CD14-positive monocyte (primary cell): ENCODE measurements at regions not wholly inside any gene's neighbourhood (a gene's known extent, or its start where the extent isn't known, plus 50 kb on each side); places are given as distances from the start of the nearest gene placed in this dataset.

Source experiments
- DNase-seq, 3 donors: peaks; one replicate each; pipeline ENCODE4 v3.0.0-alpha.2; 2011 to 2022
- H2AFZ ChIP-seq: 2 replicates; pipeline ENCODE4 v1.6.0; 2012; ENCODE audit warnings: mild to moderate bottlenecking, low read depth, low read length, inconsistent platforms; ENCODE audit not compliant: insufficient read depth, poor library complexity, severe bottlenecking
- H3K27ac ChIP-seq, 2 donors: 1 replicate in 1 of 2; 2 replicates in 1 of 2; pipeline ENCODE4 v1.5.1; 2012 to 2013; ENCODE audit warnings: low read length in 2 of 2, control low read depth in 1 of 2, inconsistent platforms in 1 of 2, low read depth in 1 of 2, mild to moderate bottlenecking in 1 of 2
- H3K27me3 ChIP-seq, 2 donors: one replicate each; pipeline versions ENCODE4 v1.6.0 to v1.6.1; 2011 to 2013; ENCODE audit warnings: low read length in 2 of 2; ENCODE audit not compliant: control insufficient read depth in 2 of 2, insufficient read depth in 2 of 2
- H3K36me3 ChIP-seq, 2 donors: replicated peaks in 1 of 2; 1 replicate in 1 of 2; 2 replicates in 1 of 2; pipeline versions ENCODE4 v1.5.1 to v1.6.1; 2012 to 2013; ENCODE audit warnings: low read length in 2 of 2, control low read depth in 1 of 2, inconsistent platforms in 1 of 2, mild to moderate bottlenecking in 1 of 2; ENCODE audit not compliant: insufficient read depth in 2 of 2, control insufficient read depth in 1 of 2
- H3K4me1 ChIP-seq, 2 donors: 1 replicate in 1 of 2; 2 replicates in 1 of 2; pipeline versions ENCODE4 v1.5.1 to v1.6.1; 2012 to 2013; ENCODE audit warnings: low read length in 2 of 2, control low read depth in 1 of 2, inconsistent platforms in 1 of 2, mild to moderate bottlenecking in 1 of 2, moderate library complexity in 1 of 2; ENCODE audit not compliant: insufficient read depth in 2 of 2, control insufficient read depth in 1 of 2
- H3K4me2 ChIP-seq: replicated peaks from 2 replicates; pipeline ENCODE3; 2012; ENCODE audit warnings: low read length, moderate library complexity, mild to moderate bottlenecking; ENCODE audit not compliant: poor library complexity, severe bottlenecking; ENCODE audit errors: extremely low read depth
- H3K4me3 ChIP-seq, 3 experiments: fragments of 200-600 bp in 1 of 3; sonication (generic) in 1 of 3; replicated peaks in 1 of 3; 1 replicate in 2 of 3; 2 replicates in 1 of 3; pipeline ENCODE4 v1.5.1; 2011 to 2013; ENCODE audit warnings: low read length in 3 of 3, mild to moderate bottlenecking in 3 of 3, control low read depth in 2 of 3, low read depth in 2 of 3, inconsistent platforms in 1 of 3, moderate library complexity in 1 of 3
- H3K79me2 ChIP-seq: 2 replicates; pipeline ENCODE4 v1.6.0; 2012; ENCODE audit warnings: mild to moderate bottlenecking, control low read depth, inconsistent platforms, low read length, moderate library complexity; ENCODE audit not compliant: insufficient read depth
- H3K9ac ChIP-seq: 2 replicates; pipeline ENCODE4 v1.6.0; 2017; ENCODE audit warnings: low read length, mild to moderate bottlenecking; ENCODE audit not compliant: insufficient read depth, poor library complexity, severe bottlenecking
- H3K9me3 ChIP-seq, 2 donors: replicated peaks in 1 of 2; 1 replicate in 1 of 2; 2 replicates in 1 of 2; pipeline versions ENCODE4 v1.5.1 to v1.6.1; 2012 to 2013; ENCODE audit warnings: low read length in 2 of 2, control low read depth in 1 of 2; ENCODE audit not compliant: control insufficient read depth in 1 of 2, insufficient read depth in 1 of 2
- H4K20me1 ChIP-seq: 2 replicates; pipeline ENCODE4 v1.6.0; 2012; ENCODE audit warnings: mild to moderate bottlenecking, low read length, control low read depth, moderate library complexity; ENCODE audit not compliant: insufficient read depth
- H3K27ac Mint-ChIP-seq, 7 donors: one replicate each; pipeline ENCODE4 v1.8.0; 2020; ENCODE audit warnings: mild to moderate bottlenecking in 7 of 7, mixed read lengths in 7 of 7, moderate library complexity in 6 of 7, inconsistent platforms in 2 of 7
- H3K27me3 Mint-ChIP-seq, 3 donors: one replicate each; pipeline ENCODE4 v1.8.0; 2021 to 2022; ENCODE audit warnings: low read depth in 3 of 3, mild to moderate bottlenecking in 3 of 3, mixed read lengths in 3 of 3, moderate library complexity in 3 of 3, inconsistent platforms in 1 of 3
- H3K36me3 Mint-ChIP-seq, 2 donors: one replicate each; pipeline ENCODE4 v1.8.0; 2020; ENCODE audit warnings: mixed read lengths in 2 of 2, inconsistent platforms in 1 of 2, mild to moderate bottlenecking in 1 of 2
- H3K4me1 Mint-ChIP-seq: one replicate; pipeline ENCODE4 v1.8.0; 2020; ENCODE audit warnings: mild to moderate bottlenecking, mixed read lengths
- H3K4me3 Mint-ChIP-seq, 2 donors: one replicate each; pipeline ENCODE4 v1.8.0; 2020; ENCODE audit warnings: mild to moderate bottlenecking in 2 of 2, mixed read lengths in 2 of 2, moderate library complexity in 1 of 2
- H3K9me3 Mint-ChIP-seq, 7 donors: one replicate each; pipeline ENCODE4 v1.8.0; 2020 to 2022; ENCODE audit warnings: mixed read lengths in 7 of 7, mild to moderate bottlenecking in 6 of 7, moderate library complexity in 6 of 7, inconsistent platforms in 2 of 7
- WGBS: methylation state at CpG from one replicate; pipeline ENCODE4 v1.1.5; 2013; ENCODE audit warnings: missing lambda C conversion rate; ENCODE audit not compliant: insufficient coverage; 5-methylcytosine and 5-hydroxymethylcytosine counted together
- intact Hi-C, 2 donors: fragments of 100-400 bp; cut with micrococcal nuclease; formaldehyde crosslinking; loops; one replicate each; pipeline versions ENCODE4 v1.15.0 to v1.15.1; 2023
- TF ChIP-seq, protein P1 (sequence below): fragments of 200-600 bp; IDR thresholded peaks from one replicate; pipeline ENCODE4 v1.8.0; 2022; ENCODE audit warnings: antibody characterized with exemption, mild to moderate bottlenecking

DNA sequence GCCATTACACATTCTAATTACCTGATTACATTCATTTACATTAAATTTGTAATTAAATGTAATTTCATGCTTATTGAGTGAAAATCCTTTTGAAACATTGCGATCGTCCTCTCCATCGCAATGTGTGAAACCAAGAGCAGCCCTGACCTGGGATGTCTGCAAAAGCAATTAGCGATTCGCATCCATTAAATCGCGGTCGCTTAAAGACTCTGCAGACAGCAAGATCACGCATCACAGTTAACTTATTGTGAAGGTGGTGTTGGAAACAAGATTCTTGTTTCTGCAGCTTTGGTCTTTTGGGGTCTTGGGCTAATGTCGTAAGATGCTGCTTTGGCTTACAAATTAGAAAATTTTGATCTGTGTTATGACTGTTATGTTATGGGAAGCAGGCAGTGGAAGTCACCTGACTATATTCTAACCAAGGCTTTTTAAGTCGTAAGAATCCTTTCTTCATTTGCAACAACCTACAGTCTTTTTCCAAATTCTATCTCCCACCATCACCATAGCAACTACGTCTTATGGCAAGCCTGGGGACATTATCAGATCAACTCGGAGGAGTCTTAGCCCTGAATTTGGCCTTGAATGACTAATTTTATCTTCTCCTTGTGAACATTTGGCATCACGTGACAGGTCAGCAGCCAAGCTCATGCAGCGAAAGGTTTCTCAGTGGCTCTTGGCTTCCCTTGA is 142.8 kb upstream of the SOX1 start:
- H3K4me1 ChIP-seq: no peaks in the 10 kb centered on the region
- no peak overlapping the region for H3K27ac Mint-ChIP-seq
- H3K4me3 ChIP-seq: no peak overlapping the region
- H4K20me1 ChIP-seq: no peaks in the 10 kb centered on the region
- peaks cover 0 to 5% (median 0%) of the 10 kb centered on the region in 7 donors for H3K9me3 Mint-ChIP-seq
- no peak overlapping the region for H3K27ac ChIP-seq
- H3K79me2 ChIP-seq: no peaks in the 10 kb centered on the region
- H3K27me3 ChIP-seq: no peaks in the 10 kb centered on the region
- TF ChIP-seq, protein P1, sequence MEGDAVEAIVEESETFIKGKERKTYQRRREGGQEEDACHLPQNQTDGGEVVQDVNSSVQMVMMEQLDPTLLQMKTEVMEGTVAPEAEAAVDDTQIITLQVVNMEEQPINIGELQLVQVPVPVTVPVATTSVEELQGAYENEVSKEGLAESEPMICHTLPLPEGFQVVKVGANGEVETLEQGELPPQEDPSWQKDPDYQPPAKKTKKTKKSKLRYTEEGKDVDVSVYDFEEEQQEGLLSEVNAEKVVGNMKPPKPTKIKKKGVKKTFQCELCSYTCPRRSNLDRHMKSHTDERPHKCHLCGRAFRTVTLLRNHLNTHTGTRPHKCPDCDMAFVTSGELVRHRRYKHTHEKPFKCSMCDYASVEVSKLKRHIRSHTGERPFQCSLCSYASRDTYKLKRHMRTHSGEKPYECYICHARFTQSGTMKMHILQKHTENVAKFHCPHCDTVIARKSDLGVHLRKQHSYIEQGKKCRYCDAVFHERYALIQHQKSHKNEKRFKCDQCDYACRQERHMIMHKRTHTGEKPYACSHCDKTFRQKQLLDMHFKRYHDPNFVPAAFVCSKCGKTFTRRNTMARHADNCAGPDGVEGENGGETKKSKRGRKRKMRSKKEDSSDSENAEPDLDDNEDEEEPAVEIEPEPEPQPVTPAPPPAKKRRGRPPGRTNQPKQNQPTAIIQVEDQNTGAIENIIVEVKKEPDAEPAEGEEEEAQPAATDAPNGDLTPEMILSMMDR: no peak
- no peak for DNase-seq
- H3K9ac ChIP-seq: no peak overlapping the region
- WGBS: 92% methylated on average over 14 of the region's 15 CpGs
- no peak overlapping the region for H2AFZ ChIP-seq
- no peaks in the 10 kb centered on the region for H3K4me1 Mint-ChIP-seq
- no peak overlapping the region for H3K4me2 ChIP-seq
- H3K4me3 Mint-ChIP-seq: no peak overlapping the region
- H3K36me3 Mint-ChIP-seq: no peaks in the 10 kb centered on the region
- no peaks in the 10 kb centered on the region for H3K9me3 ChIP-seq
- no peaks in the 10 kb centered on the region for H3K36me3 ChIP-seq
- peaks cover 7 to 11% (median 10%) of the 10 kb centered on the region in 3 donors for H3K27me3 Mint-ChIP-seq
- intact Hi-C loops: no loop called here

DNA sequence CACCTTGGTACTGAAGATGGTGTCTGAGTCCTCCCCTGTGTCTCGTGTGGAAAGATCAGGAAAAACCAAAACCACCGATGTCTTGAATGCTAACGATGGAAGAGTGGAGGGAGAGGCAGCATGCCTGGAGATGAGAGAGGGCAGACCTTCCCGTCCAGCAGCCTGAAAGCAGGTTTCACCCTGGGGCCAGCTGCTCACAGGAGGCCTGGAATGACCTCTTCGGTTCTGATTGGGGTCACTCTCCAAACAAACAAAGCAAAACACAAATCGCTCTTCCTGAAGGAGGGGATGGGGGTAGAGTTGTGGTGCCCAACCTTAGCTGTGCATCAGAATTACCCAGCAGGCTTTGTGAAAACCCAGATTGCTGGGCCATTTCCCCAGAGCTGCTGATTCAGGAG is 142.3 kb upstream of the SOX1 start:
- H3K9me3 ChIP-seq: no peaks in the 10 kb centered on the region
- no peak overlapping the region for H3K9ac ChIP-seq
- Mint-ChIP-seq H3K9me3 (peaks cover 0 to 5% (median 0%) of the 10 kb centered on the region in 7 donors), H3K27me3 (peaks cover 7 to 11% (median 9%) of the 10 kb centered on the region in 3 donors), H3K36me3 (no peaks in the 10 kb centered on the region), H3K4me1 (no peaks in the 10 kb centered on the region), H3K4me3 (no peak overlapping the region), H3K27ac (peak overlapping the region in 1 of 7 donors; percentile 38)
- H3K79me2 ChIP-seq: no peaks in the 10 kb centered on the region
- no peak overlapping the region for H3K4me3 ChIP-seq
- no peaks in the 10 kb centered on the region for H3K4me1 ChIP-seq
- H4K20me1 ChIP-seq: no peaks in the 10 kb centered on the region
- TF ChIP-seq, protein P1: no peak
- no peak overlapping the region for H3K4me2 ChIP-seq
- no peak overlapping the region for H2AFZ ChIP-seq
- no CpG with 5 or more reads among the region's 6 CpGs for WGBS
- DNase-seq: no peak
- H3K27me3 ChIP-seq: no peaks in the 10 kb centered on the region
- no peak overlapping the region for H3K27ac ChIP-seq
- intact Hi-C loops: no loop called here
- H3K36me3 ChIP-seq: no peaks in the 10 kb centered on the region
